B cell (primary cell): ENCODE measurements at regions not wholly inside any gene's neighbourhood (a gene's known extent, or its start where the extent isn't known, plus 50 kb on each side); places are given as distances from the start of the nearest gene placed in this dataset.

ENCODE experiments used
- CTCF ChIP-seq: fragments of 200-600 bp; IDR thresholded peaks from one replicate; pipeline ENCODE4 v1.8.0; 2022; ENCODE audit warnings: antibody characterized with exemption, mild to moderate bottlenecking
- EZH2 ChIP-seq: IDR thresholded peaks from 2 replicates; pipeline ENCODE4 v1.6.1; 2012; ENCODE audit warnings: borderline replicate concordance, low read depth, mild to moderate bottlenecking, moderate library complexity, low read length; ENCODE audit not compliant: insufficient read depth, poor library complexity, severe bottlenecking

- TF ChIP-seq CTCF (no peak), EZH2 (no peak)
These were observed 58.6 kb upstream of the VRK2 start for GRCh38 chr2:57987835-57988573.
